Right lobe of liver (tissue), 4 donors: ENCODE measurements at regions not wholly inside any gene's neighbourhood (a gene's known extent, or its start where the extent isn't known, plus 50 kb on each side); places are given as distances from the start of the nearest gene placed in this dataset.

ENCODE experiments used
- CTCF ChIP-seq, 4 donors: fragments of 200-600 bp in 3 of 4; fragments of 450-650 bp in 1 of 4; IDR thresholded peaks; one replicate each; pipeline versions ENCODE4 v1.5.1 to v1.8.0; 2016 to 2022; ENCODE audit warnings: antibody characterized with exemption in 4 of 4, mild to moderate bottlenecking in 2 of 4
- POLR2A ChIP-seq: fragments of 450-650 bp; IDR thresholded peaks from one replicate; pipeline ENCODE4 v1.6.1; 2017; ENCODE audit warnings: antibody characterized with exemption, mild to moderate bottlenecking
- donor health status: DM: no; HTN: no; CAD: no.
- donor health status: DM: no; HTN: no; CAD: no.
- donor health status: DM: no; HTN: yes; CAD: no.

GRCh38 chr7:3194501-3195141 is 106.4 kb upstream of the SDK1 start:
- TF ChIP-seq POLR2A: no peak
- TF ChIP-seq CTCF (IDR thresholded peaks at IDR 0.05): peak in 1 of 4 donors; percentile 14
